Body of pancreas (tissue), 4 donors: ENCODE measurements at regions not wholly inside any gene's neighbourhood (a gene's known extent, or its start where the extent isn't known, plus 50 kb on each side); places are given as distances from the start of the nearest gene placed in this dataset.
"Not testable (repeated sequence)": the region's sequence is repeated elsewhere in the genome, so short reads cannot be mapped to it uniquely, and the experiment has no call there.

ENCODE experiments used
- ATAC-seq: fragments of 150-250 bp; one replicate; pipeline ENCODE4 v1.9.1; 2016
- DNase-seq, 4 donors: peaks; one replicate each; pipeline ENCODE4 v3.0.0-alpha.2; 2019
- H3K27ac ChIP-seq, 4 donors: fragments of 200-600 bp; sonication (generic); 1 replicate in 3 of 4; 2 replicates in 1 of 4; pipeline versions ENCODE4 v1.5.1 to v1.6.1; 2016 to 2019; ENCODE audit warnings: mild to moderate bottlenecking in 1 of 4, mixed read lengths in 1 of 4, moderate library complexity in 1 of 4
- H3K27me3 ChIP-seq, 2 donors: fragments of 200-600 bp; sonication (generic); one replicate each; pipeline ENCODE4 v1.6.0; 2016; ENCODE audit warnings: mild to moderate bottlenecking in 1 of 2
- H3K36me3 ChIP-seq, 2 donors: fragments of 200-600 bp; sonication (generic); replicated peaks in 1 of 2; 2 replicates each; pipeline ENCODE4 v1.5.1; 2016; ENCODE audit warnings: low read depth in 2 of 2; ENCODE audit not compliant: insufficient read depth in 1 of 2
- H3K4me1 ChIP-seq: fragments of 200-600 bp; sonication (generic); one replicate; pipeline ENCODE4 v1.6.0; 2016
- H3K4me3 ChIP-seq, 2 donors: fragments of 200-600 bp; sonication (generic); 1 replicate in 1 of 2; 2 replicates in 1 of 2; pipeline ENCODE4 v1.5.1; 2016 to 2019
- H3K9me3 ChIP-seq, 3 donors: fragments of 200-600 bp; sonication (generic); 1 replicate in 2 of 3; 2 replicates in 1 of 3; pipeline ENCODE4 v1.5.1; 2016
- POLR2A ChIP-seq, 3 donors: fragments of 450-650 bp; IDR thresholded peaks; one replicate each; pipeline ENCODE4 v1.6.1; 2016; ENCODE audit warnings: antibody characterized with exemption in 3 of 3, mild to moderate bottlenecking in 2 of 3
- WGBS, 2 donors: methylation state at CpG; one replicate each; pipeline ENCODE4 v1.1.5; 2017; 5-methylcytosine and 5-hydroxymethylcytosine counted together
- intact Hi-C: fragments of 100-400 bp; cut with DNase I; formaldehyde crosslinking; loops from one replicate; pipeline ENCODE4 v1.15.1; 2023
- TF ChIP-seq, protein P1 (sequence below), 7 experiments: fragments of 450-650 bp in 4 of 7; fragments of 200-600 bp in 3 of 7; sonication (generic) in 3 of 7; IDR thresholded peaks; one replicate each; pipeline ENCODE4 v1.5.1; 2016 to 2019; ENCODE audit warnings: antibody characterized with exemption in 7 of 7

DNA sequence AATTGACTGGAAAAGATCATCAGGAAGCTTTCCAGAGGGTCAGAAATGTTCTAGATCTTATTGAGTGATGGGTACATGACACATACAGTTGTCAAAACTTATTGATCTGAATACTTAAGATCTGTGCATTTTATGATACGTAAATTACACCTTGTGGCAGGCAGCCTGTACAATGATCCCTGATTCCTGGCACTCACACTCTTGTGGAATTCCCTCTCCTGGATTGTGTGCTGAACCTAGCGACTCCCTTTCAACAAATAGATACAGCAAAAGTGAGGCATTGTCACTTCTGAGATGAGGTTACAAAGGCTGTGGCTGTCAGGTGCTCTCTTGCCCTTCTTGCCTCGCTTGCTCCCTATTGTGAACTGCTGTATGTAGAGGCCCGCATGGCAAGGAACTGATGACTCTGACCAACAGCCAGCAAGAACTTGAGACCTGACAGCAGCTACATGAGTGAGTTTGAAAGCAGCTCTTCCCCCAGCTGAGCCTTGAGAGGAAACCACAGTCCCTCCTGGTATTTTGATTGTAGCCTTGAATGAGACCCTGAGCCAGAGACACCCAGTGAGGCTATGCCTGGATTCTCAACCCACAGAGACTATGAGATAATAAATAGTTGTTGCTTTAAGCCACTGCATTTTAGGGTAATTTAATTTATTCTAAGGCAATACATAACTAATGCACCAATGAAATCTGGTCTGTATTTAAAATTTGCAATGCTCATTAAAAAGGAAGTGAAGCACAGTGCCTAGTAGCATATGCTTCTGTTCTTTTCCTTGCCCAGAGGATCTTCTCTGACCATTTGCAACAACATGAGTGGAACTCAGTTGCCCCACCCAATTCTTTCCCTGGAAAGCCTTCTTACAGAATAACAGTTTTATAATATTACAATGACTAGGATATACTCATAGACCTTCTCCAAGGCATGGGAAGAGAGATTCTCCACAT, 60.5 kb upstream of the IZUMO1R start:
- Histone ChIP-seq H3K4me3 (no peak overlapping the region), H3K36me3 (no peaks in the 10 kb centered on the region), H3K9me3 (peaks cover 0 to under 1% (median 0%) of the 10 kb centered on the region in 3 donors), H3K27me3 (no peaks in the 10 kb centered on the region), H3K4me1 (no peaks in the 10 kb centered on the region), H3K27ac (no peak overlapping the region)
- TF ChIP-seq, protein P1, sequence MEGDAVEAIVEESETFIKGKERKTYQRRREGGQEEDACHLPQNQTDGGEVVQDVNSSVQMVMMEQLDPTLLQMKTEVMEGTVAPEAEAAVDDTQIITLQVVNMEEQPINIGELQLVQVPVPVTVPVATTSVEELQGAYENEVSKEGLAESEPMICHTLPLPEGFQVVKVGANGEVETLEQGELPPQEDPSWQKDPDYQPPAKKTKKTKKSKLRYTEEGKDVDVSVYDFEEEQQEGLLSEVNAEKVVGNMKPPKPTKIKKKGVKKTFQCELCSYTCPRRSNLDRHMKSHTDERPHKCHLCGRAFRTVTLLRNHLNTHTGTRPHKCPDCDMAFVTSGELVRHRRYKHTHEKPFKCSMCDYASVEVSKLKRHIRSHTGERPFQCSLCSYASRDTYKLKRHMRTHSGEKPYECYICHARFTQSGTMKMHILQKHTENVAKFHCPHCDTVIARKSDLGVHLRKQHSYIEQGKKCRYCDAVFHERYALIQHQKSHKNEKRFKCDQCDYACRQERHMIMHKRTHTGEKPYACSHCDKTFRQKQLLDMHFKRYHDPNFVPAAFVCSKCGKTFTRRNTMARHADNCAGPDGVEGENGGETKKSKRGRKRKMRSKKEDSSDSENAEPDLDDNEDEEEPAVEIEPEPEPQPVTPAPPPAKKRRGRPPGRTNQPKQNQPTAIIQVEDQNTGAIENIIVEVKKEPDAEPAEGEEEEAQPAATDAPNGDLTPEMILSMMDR (IDR thresholded peaks at IDR 0.05) = no peak
- WGBS, 2 donors = 44 to 57% methylated on average over 4 of the region's 4 CpGs
- intact Hi-C loops = no loop called here
- ATAC-seq (no peak), DNase-seq (no peak)

DNA sequence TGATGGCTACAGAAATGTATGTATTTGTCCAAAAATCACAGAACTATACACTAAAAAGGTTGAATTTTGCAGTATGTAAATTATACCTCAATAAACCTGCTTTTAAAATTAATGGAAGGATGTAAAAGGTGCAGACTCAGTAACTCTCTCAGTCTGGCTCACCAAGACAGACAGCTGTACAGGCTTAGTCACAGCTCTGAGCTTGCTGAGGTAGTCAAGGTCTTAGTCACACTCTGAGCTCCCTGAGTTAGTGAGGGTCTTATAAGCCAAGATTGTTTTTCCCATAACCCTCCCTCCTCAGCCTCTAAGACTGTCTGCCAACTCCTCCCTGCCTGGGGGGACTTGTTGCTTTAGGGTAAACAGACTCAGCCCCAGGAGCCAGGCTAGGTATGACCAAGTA, 59.3 kb upstream of the IZUMO1R start:
- H3K27me3 ChIP-seq = no peaks in the 10 kb centered on the region
- H3K9me3 ChIP-seq = no peaks in the 10 kb centered on the region
- H3K4me3 ChIP-seq = no peak overlapping the region
- H3K27ac ChIP-seq = no peak overlapping the region
- TF ChIP-seq, protein P1 (IDR thresholded peaks at IDR 0.05) = no peak
- no peak for TF ChIP-seq POLR2A (IDR thresholded peaks at IDR 0.05)
- no peaks in the 10 kb centered on the region for H3K4me1 ChIP-seq
- no peak for DNase-seq
- ATAC-seq = no peak
- no peaks in the 10 kb centered on the region for H3K36me3 ChIP-seq
- intact Hi-C loops = no loop called here

DNA sequence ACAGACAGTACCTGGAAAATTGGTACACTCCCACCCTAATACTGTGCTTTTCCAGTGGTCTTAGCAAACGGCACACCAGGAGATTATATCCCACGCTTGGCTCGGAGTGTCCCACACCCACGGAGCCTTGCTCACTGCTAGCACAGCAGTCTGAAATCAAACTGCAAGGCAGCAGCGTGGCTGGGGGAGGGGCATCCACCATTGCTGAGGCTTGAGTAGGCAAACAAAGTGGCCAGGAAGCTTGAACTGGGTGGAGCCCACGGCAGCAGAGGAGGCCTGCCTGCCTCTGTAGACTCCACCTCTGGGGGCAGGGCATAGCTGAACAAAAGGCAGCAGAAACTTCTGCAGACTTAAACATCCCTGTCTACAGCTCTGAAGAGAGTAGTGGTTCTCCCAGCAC, 56.1 kb upstream of the IZUMO1R start:
- H3K27me3 ChIP-seq, intact Hi-C loops, H3K4me1 ChIP-seq, H3K27ac ChIP-seq, ATAC-seq, H3K4me3 ChIP-seq, H3K9me3 ChIP-seq, H3K36me3 ChIP-seq, DNase-seq: not testable (repeated sequence)
- 74 to 84% methylated on average over 5 to 6 of the region's 6 CpGs for WGBS, 2 donors

DNA sequence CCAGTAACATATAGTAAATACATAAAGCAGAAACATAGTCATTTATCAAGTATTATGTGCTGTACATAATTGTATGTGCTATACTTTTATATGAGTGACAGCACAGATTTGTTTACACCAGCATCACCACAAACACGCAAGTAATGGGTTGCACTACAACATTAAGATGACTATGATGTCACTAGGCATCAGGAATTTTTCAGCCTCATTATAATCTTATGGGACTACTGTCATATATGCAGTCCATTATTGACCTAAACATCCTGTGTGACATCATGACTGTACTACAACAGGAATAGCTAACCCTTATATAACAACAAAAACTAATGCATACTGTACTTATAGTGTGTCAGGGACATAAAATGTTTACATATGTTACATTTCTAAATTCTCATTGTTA, 50.2 kb upstream of the IZUMO1R start:
- ATAC-seq (no peak), DNase-seq (no peak)
- no peak for TF ChIP-seq POLR2A (IDR thresholded peaks at IDR 0.05)
- TF ChIP-seq, protein P1 (IDR thresholded peaks at IDR 0.05) = no peak
- Histone ChIP-seq H3K27me3 (no peaks in the 10 kb centered on the region), H3K9me3 (no peaks in the 10 kb centered on the region), H3K4me1 (no peaks in the 10 kb centered on the region), H3K36me3 (no peaks in the 10 kb centered on the region), H3K27ac (no peak overlapping the region), H3K4me3 (no peak overlapping the region)
- intact Hi-C loops = no loop called here
- WGBS, 2 donors = 83 to 91% methylated on average over 1 of the region's 1 CpG
